GOT3 (cell line): ENCODE measurements at regions not wholly inside any gene's neighbourhood (a gene's known extent, or its start where the extent isn't known, plus 50 kb on each side); places are given as distances from the start of the nearest gene placed in this dataset.

Experiments
- DNase-seq: peaks from one replicate; lab custom pipeline; 2025; ENCODE audit warnings: mixed read lengths; lab: John Stamatoyannopoulos, UW

DNA sequence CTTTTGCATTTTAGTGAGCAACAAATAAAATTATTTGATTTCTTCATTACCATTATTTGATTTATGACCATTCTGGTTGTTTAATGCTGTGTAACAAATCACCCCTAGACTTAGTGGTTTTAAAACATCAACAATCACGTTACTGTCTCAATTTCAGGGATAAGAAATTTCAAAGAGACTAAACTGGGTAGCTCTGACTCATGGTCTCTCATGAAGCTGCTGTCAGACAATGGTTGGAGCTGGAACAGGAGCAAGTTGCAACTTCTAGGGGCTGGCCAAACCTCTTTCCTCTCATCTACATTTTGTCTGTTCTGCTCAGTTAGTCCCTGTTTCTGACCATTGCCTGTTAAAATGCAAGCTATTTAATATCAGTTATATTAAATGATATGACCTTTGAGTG lies 517.0 kb downstream of the KCNH5 start:
- DNase-seq: no peak

- no peak for DNase-seq
Observed at GRCh38 chr14:62532181-62532580, 513.1 kb downstream of the KCNH5 start.

DNA sequence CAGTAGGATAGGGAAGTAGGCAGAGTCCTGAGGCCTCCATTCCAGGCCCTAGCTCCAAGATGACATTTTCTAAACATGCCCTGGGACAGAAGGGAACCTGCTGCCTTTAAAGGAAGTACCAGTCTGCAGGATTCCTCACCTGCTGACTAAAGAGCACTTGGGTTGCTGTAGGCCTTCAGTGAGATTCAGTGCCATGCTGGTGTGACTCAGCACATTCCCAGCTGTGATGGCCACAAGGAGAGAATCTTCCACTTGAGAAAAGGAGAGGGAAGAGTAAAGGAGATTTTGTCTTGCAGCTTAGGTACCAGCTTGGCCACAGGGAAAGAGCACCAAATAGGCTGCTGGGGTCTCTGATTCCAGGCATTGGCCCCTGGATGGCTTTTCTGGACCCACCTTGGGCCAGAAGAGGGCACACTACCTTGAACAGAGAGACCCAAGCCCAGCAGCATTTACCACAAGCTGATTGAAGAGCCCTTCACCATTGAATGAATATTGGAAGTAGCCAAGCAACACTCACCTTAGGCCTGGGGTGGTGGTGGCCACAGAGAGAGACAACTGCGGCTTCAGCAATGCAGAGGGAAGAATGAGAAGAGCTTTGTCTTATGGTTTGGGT lies 498.3 kb downstream of the KCNH5 start:
- no peak for DNase-seq

DNA sequence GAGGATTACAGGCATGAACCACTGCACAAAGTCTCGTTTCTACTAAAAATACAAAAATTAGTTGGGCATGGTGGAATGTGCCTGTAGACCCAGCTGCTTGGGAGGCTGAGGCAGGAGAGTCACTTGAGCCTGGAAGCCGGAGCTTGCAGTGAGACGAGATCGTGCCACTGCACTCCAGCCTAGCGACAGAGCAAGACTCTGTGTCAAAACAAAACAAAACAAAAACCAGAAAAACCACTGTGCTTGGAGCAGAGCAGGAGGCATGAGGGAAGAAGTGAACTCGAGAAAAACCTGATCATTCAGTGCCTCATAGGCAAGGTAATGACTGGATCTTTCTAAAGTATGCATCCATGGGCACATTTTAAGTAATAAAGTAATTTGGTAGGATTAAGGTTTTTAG lies 487.8 kb downstream of the KCNH5 start:
- DNase-seq: no peak

DNA sequence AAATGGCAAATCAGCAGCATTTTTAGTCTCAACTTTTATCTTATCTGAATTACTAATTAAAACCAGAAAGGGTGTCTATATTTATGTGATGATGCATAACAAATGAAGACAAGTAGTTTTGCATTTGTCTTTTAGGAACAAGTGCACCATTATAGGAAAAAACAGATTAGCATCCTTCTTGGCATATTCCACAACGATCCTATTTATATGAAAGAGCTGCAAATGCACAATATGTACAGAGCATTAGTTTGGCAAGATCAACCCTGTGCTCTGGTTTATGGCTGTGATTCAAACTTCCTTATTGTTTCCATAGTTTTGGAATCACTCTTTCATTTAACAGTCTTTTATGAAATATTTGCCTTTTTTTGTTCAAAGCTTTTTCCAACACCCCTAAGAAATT lies 486.8 kb downstream of the KCNH5 start:
- no peak for DNase-seq

- DNase-seq: no peak
Observed at GRCh38 chr14:62585247-62585646, 460.0 kb downstream of the KCNH5 start.

- DNase-seq: no peak
Observed at GRCh38 chr14:62592877-62593276, 452.4 kb downstream of the KCNH5 start.

GRCh38 chr14:62597143-62597542 lies 448.1 kb downstream of the KCNH5 start:
- no peak for DNase-seq

DNA sequence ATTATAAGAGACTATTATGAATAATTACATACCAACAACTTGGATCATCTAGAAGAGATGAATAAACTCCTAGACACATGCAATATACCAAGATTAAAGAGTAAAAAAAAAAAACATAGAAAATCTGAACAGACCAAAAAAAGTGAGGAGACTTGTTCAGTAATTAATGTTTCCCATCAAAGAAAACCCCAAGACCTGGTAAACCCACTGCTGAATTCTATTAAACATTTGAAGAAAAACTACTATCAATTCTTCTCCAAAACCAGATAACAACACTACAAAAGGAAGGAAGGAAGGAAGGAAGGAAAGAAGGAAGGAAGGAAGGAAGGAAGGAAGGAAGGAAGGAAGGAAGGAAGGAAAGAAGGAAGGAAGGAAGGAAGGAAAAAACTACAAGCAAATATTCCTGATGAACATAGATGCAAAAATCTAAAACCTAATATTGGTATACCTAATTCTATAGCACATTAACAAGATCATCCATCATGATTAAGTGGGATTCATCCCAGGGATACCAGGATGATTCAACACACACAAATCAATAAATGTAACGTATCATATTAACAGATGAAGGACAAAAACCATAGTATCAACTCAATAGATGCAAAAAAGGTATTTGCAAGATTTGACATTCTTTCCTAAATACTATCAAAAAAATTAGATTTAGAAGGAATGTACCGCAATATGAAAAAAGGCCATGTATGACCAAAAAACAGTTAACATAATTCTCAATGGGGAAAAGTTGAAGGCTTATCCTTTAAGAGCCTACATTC lies 445.5 kb downstream of the KCNH5 start:
- DNase-seq: no peak

DNA sequence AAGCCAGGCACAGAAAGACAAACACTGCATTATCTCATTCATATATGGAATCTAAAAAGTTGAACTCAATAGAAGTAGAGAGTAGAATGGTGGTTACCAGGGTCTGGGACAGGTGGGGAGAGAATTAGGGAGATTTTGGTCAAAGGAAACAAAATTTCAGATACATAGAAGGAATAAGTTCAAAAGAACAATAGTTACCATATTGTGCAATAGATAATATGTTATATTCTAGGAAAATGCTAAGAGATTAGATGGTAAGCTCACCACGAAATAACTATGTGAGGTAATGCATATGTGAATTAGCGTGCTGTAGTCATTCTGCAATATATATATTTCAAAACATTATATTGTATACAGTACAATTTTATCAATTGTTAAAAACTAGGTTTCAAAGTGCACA lies 442.5 kb downstream of the KCNH5 start:
- no peak for DNase-seq

DNA sequence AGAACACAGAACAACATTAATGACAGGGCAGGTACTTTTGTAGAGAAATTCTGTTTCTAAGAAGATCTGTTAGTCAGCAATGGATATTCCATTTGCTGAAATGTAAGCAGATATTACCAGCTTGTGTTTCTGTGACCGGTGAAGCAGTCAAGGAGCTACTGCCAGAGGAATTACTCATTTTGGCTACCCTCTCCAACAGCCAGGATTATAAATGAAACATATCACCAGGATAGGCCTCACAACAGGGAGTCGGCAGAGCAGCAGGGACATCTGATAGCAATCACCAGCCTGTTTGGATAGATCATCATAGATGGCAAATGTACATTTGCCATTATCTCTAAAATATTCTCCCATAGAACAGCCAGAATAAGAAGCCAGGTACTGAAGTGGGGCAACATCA lies 440.7 kb downstream of the KCNH5 start:
- no peak for DNase-seq

DNA sequence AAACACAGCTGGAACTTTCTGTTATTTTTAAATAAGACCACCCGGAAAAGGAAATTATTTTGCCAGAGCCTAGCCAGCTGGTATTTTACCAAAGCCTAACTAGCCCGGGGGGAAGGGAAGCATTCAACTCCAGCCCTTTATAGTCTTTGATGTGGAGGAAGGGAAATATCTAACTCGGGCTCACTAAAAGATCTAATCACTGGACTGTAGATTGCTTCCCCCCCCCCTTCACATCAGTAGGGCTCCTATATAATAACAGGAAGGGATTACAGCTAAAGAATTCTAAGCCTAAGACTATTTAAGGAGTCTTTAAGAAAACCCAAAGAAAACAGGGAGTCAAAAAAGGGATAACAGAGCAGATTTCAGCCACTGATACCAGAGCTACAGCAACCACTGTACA lies 431.1 kb downstream of the KCNH5 start:
- no peak for DNase-seq

DNA sequence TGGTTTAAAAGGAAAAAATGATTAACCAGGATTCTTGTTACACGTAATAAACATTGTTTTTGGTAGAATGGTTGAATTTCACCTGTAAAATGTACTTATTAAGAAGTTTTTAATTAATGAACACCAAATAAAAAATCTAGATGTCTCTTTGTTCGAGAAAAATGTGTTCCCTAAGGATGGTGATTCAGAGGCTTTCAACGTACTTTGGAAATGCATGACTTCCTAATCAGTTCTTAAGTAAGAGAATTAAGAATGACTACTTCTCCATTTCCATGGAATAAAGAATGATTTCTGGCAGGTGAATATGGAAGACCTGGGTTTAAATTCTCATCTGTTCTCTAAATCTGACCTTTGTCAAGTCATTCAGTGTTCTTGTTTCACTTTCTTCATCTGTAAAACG lies 428.6 kb downstream of the KCNH5 start:
- no peak for DNase-seq

GRCh38 chr14:62626416-62626815 lies 418.8 kb downstream of the KCNH5 start:
- DNase-seq: no peak

GRCh38 chr14:62629176-62629725 lies 416.0 kb downstream of the KCNH5 start:
- DNase-seq: no peak

DNA sequence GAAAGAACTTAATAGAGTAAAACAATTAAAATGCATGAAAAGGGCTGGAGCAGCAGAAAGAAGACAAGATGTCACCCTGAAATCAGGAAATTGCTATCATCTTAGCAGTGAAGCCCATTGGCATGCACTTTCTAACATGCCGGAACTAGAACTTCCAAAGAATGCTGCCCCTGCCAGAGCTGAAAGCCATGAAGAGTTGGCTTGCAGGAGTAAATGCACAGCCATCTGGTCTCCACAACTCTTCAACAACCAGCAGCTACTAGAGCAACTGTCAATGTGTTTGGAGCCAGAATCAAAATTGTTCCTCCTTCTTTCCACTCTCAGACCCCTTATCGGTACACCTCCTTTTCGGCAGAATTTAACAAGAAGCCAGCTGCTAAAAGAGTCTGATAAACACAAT lies 414.1 kb downstream of the KCNH5 start:
- no peak for DNase-seq

- DNase-seq: no peak
Observed at GRCh38 chr14:62632771-62633170, 412.5 kb downstream of the KCNH5 start.

DNA sequence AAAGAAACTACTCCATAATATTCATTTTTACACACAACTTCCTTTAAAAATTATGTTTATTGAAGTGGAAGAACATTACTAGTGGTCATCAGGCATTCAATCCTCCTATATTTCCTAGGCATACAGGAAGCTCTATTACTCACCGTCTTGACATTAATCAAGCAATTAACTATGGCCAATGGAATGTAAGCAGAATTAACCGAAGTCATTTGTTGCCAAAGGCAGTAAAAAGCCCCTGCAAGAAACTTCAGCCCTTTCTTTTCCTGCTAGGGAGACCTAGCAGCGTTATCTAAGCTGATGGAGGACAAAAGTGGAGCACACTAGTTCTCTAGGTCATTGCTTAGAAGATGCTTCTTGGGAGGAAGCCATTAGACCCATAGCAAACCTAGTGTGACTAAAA lies 399.6 kb downstream of the KCNH5 start:
- DNase-seq: no peak
